H9 (cell line): ENCODE measurements at regions not wholly inside any gene's neighbourhood (a gene's known extent, or its start where the extent isn't known, plus 50 kb on each side); places are given as distances from the start of the nearest gene placed in this dataset.

Source experiments
- DNase-seq: peaks from one replicate; pipeline ENCODE4 v3.0.0-alpha.2; 2017
- H2AFZ ChIP-seq: one replicate; pipeline ENCODE4 v1.6.1; 2013; ENCODE audit warnings: mild to moderate bottlenecking, low read length, control low read depth, moderate library complexity
- H2AK5ac ChIP-seq: 2 replicates; pipeline ENCODE4 v1.6.1; 2013; ENCODE audit warnings: low read length, control low read depth, mixed read lengths; ENCODE audit not compliant: insufficient read length
- H2BK120ac ChIP-seq: one replicate; pipeline ENCODE4 v1.6.1; 2013; ENCODE audit warnings: low read depth, mild to moderate bottlenecking, low read length, control low read depth, inconsistent platforms; ENCODE audit not compliant: poor library complexity, severe bottlenecking
- H2BK12ac ChIP-seq: 2 replicates; pipeline ENCODE4 v1.6.1; 2013; ENCODE audit warnings: low read length, control low read depth, mixed read lengths, low read depth; ENCODE audit not compliant: insufficient read length
- H2BK15ac ChIP-seq: 2 replicates; pipeline ENCODE4 v1.6.1; 2013; ENCODE audit warnings: low read depth, low read length, control low read depth
- H2BK20ac ChIP-seq: one replicate; pipeline ENCODE4 v1.6.1; 2013; ENCODE audit warnings: low read depth, mild to moderate bottlenecking, low read length, control low read depth, inconsistent platforms; ENCODE audit not compliant: poor library complexity, severe bottlenecking
- H2BK5ac ChIP-seq: 2 replicates; pipeline ENCODE4 v1.6.1; 2013; ENCODE audit warnings: low read length, control low read depth, mixed read lengths; ENCODE audit not compliant: insufficient read length
- H3K14ac ChIP-seq: 2 replicates; pipeline ENCODE4 v1.6.1; 2013; ENCODE audit warnings: low read length, control low read depth; ENCODE audit not compliant: insufficient read depth
- H3K18ac ChIP-seq: 2 replicates; pipeline ENCODE4 v1.6.1; 2013; ENCODE audit warnings: low read depth, mild to moderate bottlenecking, mixed read lengths, low read length, control low read depth; ENCODE audit not compliant: insufficient read length
- H3K23ac ChIP-seq: 2 replicates; pipeline ENCODE4 v1.6.1; 2013; ENCODE audit warnings: low read length, control low read depth, mixed read lengths, low read depth; ENCODE audit not compliant: insufficient read length
- H3K23me2 ChIP-seq: 2 replicates; pipeline ENCODE4 v1.6.1; 2013; ENCODE audit warnings: low read depth, mild to moderate bottlenecking, mixed read lengths, low read length, control low read depth; ENCODE audit not compliant: insufficient read length, poor library complexity, severe bottlenecking
- H3K27ac ChIP-seq: 2 replicates; pipeline ENCODE4 v1.5.1; 2013; ENCODE audit warnings: low read length, control low read depth, mixed read lengths, low read depth; ENCODE audit not compliant: insufficient read length
- H3K27me3 ChIP-seq: 2 replicates; pipeline ENCODE4 v1.6.1; 2013; ENCODE audit warnings: low read length, control low read depth, inconsistent platforms; ENCODE audit not compliant: insufficient read depth
- H3K4ac ChIP-seq: 2 replicates; pipeline ENCODE4 v1.6.1; 2013; ENCODE audit warnings: low read depth, mild to moderate bottlenecking, control low read depth, inconsistent platforms, low read length, moderate library complexity
- H3K4me1 ChIP-seq: 2 replicates; pipeline ENCODE4 v1.6.1; 2013; ENCODE audit warnings: low read length, control low read depth, inconsistent platforms; ENCODE audit not compliant: insufficient read depth
- H3K4me2 ChIP-seq: 2 replicates; pipeline ENCODE4 v1.6.1; 2013; ENCODE audit warnings: low read length, control low read depth, mixed read lengths; ENCODE audit not compliant: insufficient read length, insufficient read depth
- H3K56ac ChIP-seq: 2 replicates; pipeline ENCODE4 v1.6.1; 2013; ENCODE audit warnings: low read depth, mild to moderate bottlenecking, mixed read lengths, low read length, control low read depth; ENCODE audit not compliant: insufficient read length
- H3K79me1 ChIP-seq: 2 replicates; pipeline ENCODE4 v1.6.1; 2013; ENCODE audit warnings: low read depth, mild to moderate bottlenecking, moderate library complexity, low read length, control low read depth, inconsistent platforms; ENCODE audit not compliant: insufficient read depth, poor library complexity, severe bottlenecking
- H3K79me2 ChIP-seq: 2 replicates; pipeline ENCODE4 v1.6.1; 2013; ENCODE audit warnings: low read length, control low read depth, inconsistent platforms; ENCODE audit not compliant: insufficient read depth
- H3K9ac ChIP-seq: 2 replicates; pipeline ENCODE4 v1.6.1; 2013; ENCODE audit warnings: low read length, control low read depth, mixed read lengths; ENCODE audit not compliant: insufficient read length; ENCODE audit errors: extremely low read depth
- H3K9me3 ChIP-seq: one replicate; pipeline ENCODE4 v1.6.1; 2013; ENCODE audit warnings: low read depth, low read length, inconsistent platforms; ENCODE audit not compliant: control insufficient read depth
- H3T11ph ChIP-seq: one replicate; pipeline ENCODE4 v1.6.1; 2013; ENCODE audit warnings: mild to moderate bottlenecking, low read length, control low read depth, inconsistent platforms
- H4K20me1 ChIP-seq: one replicate; pipeline ENCODE4 v1.6.1; 2013; ENCODE audit not compliant: control insufficient read depth, insufficient read length, insufficient read depth
- H4K5ac ChIP-seq: 2 replicates; pipeline ENCODE4 v1.6.1; 2013; ENCODE audit warnings: low read depth, mild to moderate bottlenecking, mixed read lengths, low read length, control low read depth; ENCODE audit not compliant: insufficient read length
- H4K8ac ChIP-seq: replicated peaks from 2 replicates; pipeline ENCODE4 v1.6.1; 2013; ENCODE audit warnings: low read length, control low read depth, mixed read lengths, low read depth; ENCODE audit not compliant: insufficient read length
- H4K91ac ChIP-seq: 2 replicates; pipeline ENCODE4 v1.6.1; 2013; ENCODE audit warnings: low read depth, mild to moderate bottlenecking, moderate library complexity, mixed read lengths, low read length, control low read depth; ENCODE audit not compliant: insufficient read length
- H3K27ac Mint-ChIP-seq, 3 experiments: 2 replicates in 2 of 3; 3 replicates in 1 of 3; pipeline ENCODE4 v1.8.0; 2020 to 2021; ENCODE audit warnings: mixed read lengths in 3 of 3, mild to moderate bottlenecking in 1 of 3, moderate library complexity in 1 of 3
- H3K27me3 Mint-ChIP-seq: 2 replicates; pipeline ENCODE4 v1.8.0; 2021; ENCODE audit warnings: low read depth, mild to moderate bottlenecking, moderate library complexity, mixed read lengths
- H3K36me3 Mint-ChIP-seq, 3 experiments: 2 replicates in 2 of 3; 3 replicates in 1 of 3; pipeline ENCODE4 v1.8.0; 2020 to 2021; ENCODE audit warnings: low read depth in 3 of 3, mixed read lengths in 3 of 3; ENCODE audit not compliant: insufficient read depth in 1 of 3
- H3K4me1 Mint-ChIP-seq, 2 experiments: 2 replicates each; pipeline ENCODE4 v1.8.0; 2020; ENCODE audit warnings: mixed read lengths in 2 of 2
- H3K4me3 Mint-ChIP-seq, 2 experiments: 2 replicates in 1 of 2; 3 replicates in 1 of 2; pipeline ENCODE4 v1.8.0; 2020 to 2021; ENCODE audit warnings: mild to moderate bottlenecking in 2 of 2, mixed read lengths in 2 of 2, moderate library complexity in 1 of 2
- H3K9me3 Mint-ChIP-seq, 2 experiments: 2 replicates in 1 of 2; 3 replicates in 1 of 2; pipeline ENCODE4 v1.8.0; 2020; ENCODE audit warnings: mild to moderate bottlenecking in 2 of 2, mixed read lengths in 2 of 2, moderate library complexity in 1 of 2
- CTCF ChIP-seq: fragments of 200-600 bp; sonication (generic); conservative IDR thresholded peaks from 3 replicates; pipeline ENCODE4 v1.8.0; 2021; ENCODE audit warnings: antibody characterized with exemption, mild to moderate bottlenecking
- WGBS: extraction: QIAGEN DNeasy Blood & Tissue Kit; methylation state at CpG from one replicate; pipeline ENCODE4 v1.1.7; 2013; ENCODE audit warnings: missing lambda C conversion rate, low lambda C conversion rate, mixed read lengths; ENCODE audit not compliant: insufficient read length; ENCODE audit errors: extremely low coverage; 5-methylcytosine and 5-hydroxymethylcytosine counted together

DNA sequence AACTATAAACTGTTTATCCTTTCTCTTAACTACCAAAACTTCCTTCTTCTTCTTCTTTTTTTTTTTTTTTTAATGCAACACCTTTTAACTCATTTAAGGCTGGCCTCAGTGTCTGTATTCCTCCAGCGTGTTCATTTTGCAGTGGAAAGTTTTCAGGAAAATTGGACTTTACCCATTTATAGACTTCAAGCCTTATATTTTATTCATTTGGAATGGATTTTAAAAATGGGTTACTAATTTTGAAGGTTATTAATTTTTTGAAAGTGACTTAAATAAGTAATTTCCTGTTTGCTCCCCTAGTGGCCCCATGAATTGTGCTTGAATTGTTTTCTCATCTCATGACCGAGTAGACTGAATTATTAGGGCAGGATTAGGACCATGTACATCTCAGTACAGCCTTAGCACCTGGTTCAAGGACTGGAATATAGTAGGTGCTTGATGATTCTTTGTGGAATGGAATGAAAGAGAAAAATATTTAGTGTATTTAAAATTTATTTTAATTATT, 282.7 kb downstream of the ANKRD50 start:
- Mint-ChIP-seq H3K36me3 (no peaks in the 10 kb centered on the region; a peak in 1 of 7 replicates), H3K4me1 (peaks cover 4% of the 10 kb centered on the region in 2 experiments; a peak in 3 of 4 replicates), H3K27me3 (no peaks in the 10 kb centered on the region), H3K9me3 (no peaks in the 10 kb centered on the region), H3K4me3 (no peak overlapping the region), H3K27ac (no peak overlapping the region)
- no peaks in the 10 kb centered on the region for H4K20me1 ChIP-seq
- H4K91ac ChIP-seq, result no peak overlapping the region
- H2BK120ac ChIP-seq, result no peak overlapping the region
- H3K18ac ChIP-seq, result no peak overlapping the region
- no peak overlapping the region for H3K27ac ChIP-seq
- no peak overlapping the region for H2BK15ac ChIP-seq
- H3K14ac ChIP-seq, result no peak overlapping the region
- H2BK20ac ChIP-seq, result no peak overlapping the region
- WGBS, result no CpG with 5 or more reads among the region's 2 CpGs
- no peak overlapping the region for H3K56ac ChIP-seq
- H2BK5ac ChIP-seq, result no peak overlapping the region
- H3K79me2 ChIP-seq, result no peaks in the 10 kb centered on the region
- H3K4me2 ChIP-seq, result no peak overlapping the region
- H3K4ac ChIP-seq, result no peak overlapping the region
- H3K27me3 ChIP-seq, result no peaks in the 10 kb centered on the region
- no peaks in the 10 kb centered on the region for H3K9me3 ChIP-seq
- no peak overlapping the region for H4K5ac ChIP-seq
- no peak overlapping the region for H3K23ac ChIP-seq
- no peaks in the 10 kb centered on the region for H3K79me1 ChIP-seq
- H3T11ph ChIP-seq, result no peak overlapping the region
- no peak; the same call in 2 of the 3 replicates for TF ChIP-seq CTCF
- no peak overlapping the region for H2AK5ac ChIP-seq
- H3K4me1 ChIP-seq, result peaks cover 3% of the 10 kb centered on the region; the same call in 1 of the 2 replicates
- no peak overlapping the region for H4K8ac ChIP-seq
- H3K9ac ChIP-seq, result no peak overlapping the region
- H3K23me2 ChIP-seq, result no peaks in the 10 kb centered on the region
- H2BK12ac ChIP-seq, result no peak overlapping the region
- H2AFZ ChIP-seq, result no peak overlapping the region
- no peak for DNase-seq
